ENCODE measurements at regions not wholly inside any gene's neighbourhood (a gene's known extent, or its start where the extent isn't known, plus 50 kb on each side); places are given as distances from the start of the nearest gene placed in this dataset.

DNA sequence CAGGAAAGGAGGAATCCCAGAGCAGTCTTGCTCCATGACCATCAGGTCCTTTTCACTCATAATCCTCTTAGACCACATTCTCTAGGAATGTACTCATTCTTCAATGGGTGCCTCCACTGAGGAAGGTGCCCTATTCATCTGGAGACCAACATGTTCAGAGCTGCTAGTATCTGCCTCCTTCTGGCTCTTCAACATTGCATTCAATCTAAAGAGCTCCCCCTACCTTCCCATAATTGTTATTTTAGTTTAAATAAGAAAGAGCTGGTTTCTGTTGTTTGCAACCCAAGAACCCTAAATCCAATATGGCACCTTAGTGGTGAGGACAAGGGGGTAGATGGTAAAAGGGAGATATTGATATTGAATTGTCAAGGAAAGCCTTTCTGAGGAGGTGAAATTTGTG, 67.6 kb downstream of the SCN11A start:
- H3K27me3 Mint-ChIP-seq, result peaks cover 31% of the 10 kb centered on the region
- H3K4me3 Mint-ChIP-seq, result no peak overlapping the region
- no peaks in the 10 kb centered on the region for H3K4me1 Mint-ChIP-seq
- H3K27ac Mint-ChIP-seq (ENCODE audit: low read depth), result no peak overlapping the region
- DNase-seq (ENCODE audit: low spot score in 2 of 2) (no peak), ATAC-seq (replicated peaks; ENCODE audit: extremely low read depth, poor library complexity, severe bottlenecking) (no peak)
- no peaks in the 10 kb centered on the region for H3K9me3 Mint-ChIP-seq
- H3K36me3 Mint-ChIP-seq (ENCODE audit: insufficient read depth), result no peaks in the 10 kb centered on the region

DNA sequence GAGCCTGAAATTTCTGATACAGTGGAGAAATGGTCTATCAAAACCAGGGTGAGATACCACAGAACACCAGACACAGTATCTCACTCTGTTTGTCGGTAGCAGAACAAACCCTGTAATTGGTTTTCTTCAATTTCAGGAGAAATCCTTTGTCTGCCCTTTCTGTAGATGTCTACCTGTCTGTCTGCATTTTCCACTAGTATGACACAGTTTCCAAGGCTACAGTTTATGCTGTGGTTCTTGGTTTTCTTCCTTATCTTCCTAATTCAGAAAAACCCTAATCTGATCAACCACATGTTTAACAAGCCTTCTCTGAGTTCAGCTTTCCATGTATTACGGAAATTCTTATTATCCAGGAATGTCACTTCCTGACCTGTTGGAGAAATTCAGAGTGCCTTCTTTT, 70.8 kb downstream of the SCN11A start:
- DNase-seq (ENCODE audit: low spot score in 2 of 2) (no peak), ATAC-seq (replicated peaks; ENCODE audit: extremely low read depth, poor library complexity, severe bottlenecking) (no peak)
- H3K27ac Mint-ChIP-seq (ENCODE audit: low read depth), result no peak overlapping the region
- no peak overlapping the region for H3K4me3 Mint-ChIP-seq
- H3K4me1 Mint-ChIP-seq, result no peaks in the 10 kb centered on the region
- no peaks in the 10 kb centered on the region for H3K36me3 Mint-ChIP-seq (ENCODE audit: insufficient read depth)
- H3K9me3 Mint-ChIP-seq, result no peaks in the 10 kb centered on the region
- peaks cover 39% of the 10 kb centered on the region for H3K27me3 Mint-ChIP-seq

DNA sequence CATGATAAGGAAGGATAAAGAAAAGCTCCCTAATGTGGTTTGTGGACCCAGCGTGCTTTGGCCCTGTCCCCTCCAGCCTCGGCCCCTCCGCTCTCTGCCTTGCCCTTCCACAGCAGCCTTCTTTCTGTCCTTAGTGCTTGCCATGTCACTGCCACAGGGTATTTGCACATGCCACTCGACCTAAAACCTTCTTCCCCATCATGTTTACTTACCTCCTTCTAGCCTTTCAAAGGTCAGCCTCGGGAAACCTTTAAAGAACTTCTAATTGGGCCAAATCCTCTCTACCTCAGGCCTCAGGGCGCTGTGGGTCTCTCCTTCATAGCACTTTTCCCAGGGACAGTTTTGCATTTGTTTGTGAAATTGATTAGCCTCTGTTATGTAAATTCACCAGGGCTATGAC, 73.0 kb downstream of the SCN11A start:
- Mint-ChIP-seq H3K4me3 (no peak overlapping the region), H3K27me3 (peaks cover 31% of the 10 kb centered on the region), H3K4me1 (no peaks in the 10 kb centered on the region), H3K36me3 (ENCODE audit: insufficient read depth) (no peaks in the 10 kb centered on the region), H3K27ac (ENCODE audit: low read depth) (no peak overlapping the region), H3K9me3 (no peaks in the 10 kb centered on the region)
- DNase-seq (ENCODE audit: low spot score in 2 of 2) (no peak), ATAC-seq (replicated peaks; ENCODE audit: extremely low read depth, poor library complexity, severe bottlenecking) (no peak)

DNA sequence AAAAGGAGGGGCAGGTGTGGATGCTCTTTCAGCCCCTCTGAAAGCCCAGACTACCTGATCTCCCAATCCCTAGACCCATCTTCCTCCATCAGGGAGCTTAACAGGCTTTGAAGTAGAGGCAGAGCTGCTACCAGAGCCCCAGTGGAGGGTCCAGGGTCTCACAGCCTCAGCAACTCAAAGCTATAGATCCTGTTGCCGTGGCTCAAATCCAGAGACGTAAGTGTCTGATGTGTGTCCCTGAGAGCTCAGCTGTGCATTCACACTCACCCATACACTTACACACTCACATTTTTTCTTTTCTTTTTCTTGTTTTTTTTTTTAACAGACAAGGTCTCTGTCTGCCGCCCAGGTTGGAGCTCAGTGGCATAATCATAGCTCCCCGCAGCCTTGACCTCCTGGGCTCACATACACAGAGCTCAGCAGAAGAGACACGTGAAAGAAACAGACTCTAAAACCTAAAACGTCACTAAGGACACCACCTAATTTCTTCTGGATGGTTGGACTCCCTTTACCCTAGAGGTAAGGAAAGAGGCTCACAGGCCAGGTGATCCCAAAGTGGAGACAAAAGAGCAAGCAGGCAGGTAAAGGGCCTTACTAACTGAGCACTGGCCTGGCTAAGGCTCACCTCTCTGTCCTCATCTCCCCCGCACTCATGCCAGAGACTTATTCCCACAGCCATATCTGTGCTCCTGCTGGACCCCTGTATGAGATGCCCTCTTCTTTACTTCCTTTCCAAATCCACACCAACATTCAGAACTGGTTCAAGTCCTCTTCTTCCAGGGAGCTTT, 80.7 kb downstream of the SCN11A start:
- ATAC-seq (replicated peaks; ENCODE audit: extremely low read depth, poor library complexity, severe bottlenecking), result no peak
- no peaks in the 10 kb centered on the region for H3K9me3 Mint-ChIP-seq
- no peak overlapping the region for H3K4me3 Mint-ChIP-seq
- H3K4me1 Mint-ChIP-seq, result no peaks in the 10 kb centered on the region
- H3K27ac Mint-ChIP-seq (ENCODE audit: low read depth), result no peak overlapping the region
- no peak for DNase-seq (ENCODE audit: low spot score in 2 of 2)
- peaks cover 23% of the 10 kb centered on the region for H3K27me3 Mint-ChIP-seq
- no peaks in the 10 kb centered on the region for H3K36me3 Mint-ChIP-seq (ENCODE audit: insufficient read depth)

DNA sequence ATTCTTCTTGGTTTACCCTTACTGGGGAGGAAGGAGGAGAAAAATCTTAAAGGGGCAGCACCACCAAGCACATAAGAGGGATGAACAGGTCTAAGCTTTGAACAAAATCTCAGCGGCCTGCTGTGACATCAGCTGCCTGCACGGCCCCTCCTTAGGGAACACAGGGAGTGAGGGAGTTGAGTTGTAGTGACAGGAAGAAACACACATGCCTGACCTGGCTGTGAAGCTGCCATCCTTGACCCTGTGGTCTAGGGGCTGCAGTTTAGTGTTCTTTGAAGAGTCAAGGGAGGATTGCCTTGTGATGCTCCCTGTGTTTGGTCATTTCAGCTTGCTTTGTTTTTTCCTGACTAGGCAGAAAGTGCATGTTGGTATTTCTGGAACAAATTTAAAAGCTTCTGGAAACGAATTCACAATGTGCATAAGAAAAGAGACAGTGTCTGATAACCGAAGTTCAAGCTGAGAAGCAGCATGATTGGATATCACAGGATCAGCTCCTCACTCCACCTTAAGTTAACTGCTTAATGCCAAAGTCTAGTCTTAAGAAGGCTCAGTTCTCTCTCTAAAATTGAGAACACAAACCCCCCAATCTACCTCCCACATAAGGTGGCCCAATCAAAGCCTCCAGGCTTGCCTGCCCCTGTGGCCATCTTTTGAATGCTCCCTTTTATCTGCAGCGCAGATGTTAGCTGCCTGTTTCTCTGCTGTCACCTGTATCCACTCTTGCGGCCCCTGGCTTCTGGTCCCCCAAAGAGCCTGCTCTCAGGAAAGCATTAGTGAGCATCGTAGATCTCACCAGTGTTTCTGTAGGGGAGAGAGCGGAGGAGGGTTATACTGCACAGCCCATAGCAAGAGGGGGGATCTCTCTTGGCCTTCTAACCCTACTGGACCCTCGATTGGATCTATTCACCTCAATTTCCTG, 82.2 kb downstream of the SCN11A start:
- no peak for ATAC-seq (replicated peaks; ENCODE audit: extremely low read depth, poor library complexity, severe bottlenecking)
- no peaks in the 10 kb centered on the region for H3K9me3 Mint-ChIP-seq
- peaks cover 23% of the 10 kb centered on the region for H3K27me3 Mint-ChIP-seq
- no peak for DNase-seq (ENCODE audit: low spot score in 2 of 2)
- H3K36me3 Mint-ChIP-seq (ENCODE audit: insufficient read depth), result no peaks in the 10 kb centered on the region
- H3K4me1 Mint-ChIP-seq, result no peaks in the 10 kb centered on the region
- H3K4me3 Mint-ChIP-seq, result no peak overlapping the region
- H3K27ac Mint-ChIP-seq (ENCODE audit: low read depth), result no peak overlapping the region

DNA sequence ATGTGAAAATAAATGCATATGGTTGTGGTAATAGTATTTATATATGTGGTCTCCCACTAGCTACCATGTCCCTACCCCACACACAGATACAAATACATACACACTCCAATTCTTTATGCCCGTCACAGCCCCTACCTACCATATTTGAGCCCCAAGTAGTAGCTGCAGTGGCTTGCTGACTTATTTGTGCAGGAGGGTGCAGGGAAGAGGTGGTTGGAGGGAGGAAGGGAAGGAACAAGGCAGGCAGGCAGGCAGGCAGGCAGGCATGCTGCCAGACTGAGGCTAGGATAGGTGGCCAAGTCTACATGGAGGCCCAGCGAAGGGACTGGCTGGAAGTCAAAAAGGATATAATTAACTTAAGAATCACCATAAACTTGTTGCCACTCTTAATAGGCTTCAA, 82.9 kb downstream of the SCN11A start:
- H3K27ac Mint-ChIP-seq (ENCODE audit: low read depth), result no peak overlapping the region
- DNase-seq (ENCODE audit: low spot score in 2 of 2), result no peak
- H3K4me3 Mint-ChIP-seq, result no peak overlapping the region
- H3K4me1 Mint-ChIP-seq, result no peaks in the 10 kb centered on the region
- no peak for ATAC-seq (replicated peaks; ENCODE audit: extremely low read depth, poor library complexity, severe bottlenecking)
- H3K9me3 Mint-ChIP-seq, result no peaks in the 10 kb centered on the region
- peaks cover 23% of the 10 kb centered on the region for H3K27me3 Mint-ChIP-seq
- H3K36me3 Mint-ChIP-seq (ENCODE audit: insufficient read depth), result no peaks in the 10 kb centered on the region

DNA sequence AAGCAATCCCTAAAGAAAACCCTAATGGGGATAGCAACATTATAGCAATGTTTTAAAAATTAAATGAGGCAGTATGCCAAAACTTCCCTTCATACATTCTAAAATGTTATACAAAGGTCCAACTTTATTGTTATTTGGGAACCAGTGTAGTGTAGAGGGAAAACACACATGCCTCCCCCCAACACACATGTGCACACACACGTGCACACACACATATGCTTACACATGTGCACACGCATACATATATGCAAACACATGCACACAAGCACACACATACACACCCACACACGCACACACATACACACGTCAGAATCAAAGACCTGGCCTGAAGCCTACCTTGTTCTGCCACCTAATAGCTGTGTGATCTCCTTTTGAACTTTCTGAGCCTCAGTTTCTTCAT, 83.3 kb downstream of the SCN11A start:
- Mint-ChIP-seq H3K4me1 (no peaks in the 10 kb centered on the region), H3K4me3 (no peak overlapping the region), H3K27me3 (peaks cover 23% of the 10 kb centered on the region), H3K27ac (ENCODE audit: low read depth) (no peak overlapping the region), H3K9me3 (no peaks in the 10 kb centered on the region), H3K36me3 (ENCODE audit: insufficient read depth) (no peaks in the 10 kb centered on the region)
- ATAC-seq (replicated peaks; ENCODE audit: extremely low read depth, poor library complexity, severe bottlenecking) (no peak), DNase-seq (ENCODE audit: low spot score in 2 of 2) (no peak)

DNA sequence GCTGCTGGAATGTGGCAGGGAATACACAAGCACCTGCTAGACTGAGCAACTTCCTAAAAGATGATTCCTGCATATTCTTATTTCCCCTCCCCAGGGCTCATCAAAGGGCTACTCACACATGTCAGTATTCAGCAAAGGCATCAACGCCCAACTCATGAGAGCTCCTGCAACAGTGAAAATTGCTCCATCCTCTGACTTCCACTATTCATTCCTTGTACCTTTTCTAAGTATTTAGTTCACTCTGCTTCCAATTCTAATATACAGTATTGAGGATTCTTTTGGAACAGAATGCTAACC, 84.1 kb downstream of the SCN11A start:
- Mint-ChIP-seq H3K36me3 (ENCODE audit: insufficient read depth) (no peaks in the 10 kb centered on the region), H3K9me3 (no peaks in the 10 kb centered on the region), H3K27ac (ENCODE audit: low read depth) (no peak overlapping the region), H3K27me3 (peaks cover 21% of the 10 kb centered on the region), H3K4me3 (no peak overlapping the region), H3K4me1 (no peaks in the 10 kb centered on the region)
- DNase-seq (ENCODE audit: low spot score in 2 of 2), result no peak
- no peak for ATAC-seq (replicated peaks; ENCODE audit: extremely low read depth, poor library complexity, severe bottlenecking)

DNA sequence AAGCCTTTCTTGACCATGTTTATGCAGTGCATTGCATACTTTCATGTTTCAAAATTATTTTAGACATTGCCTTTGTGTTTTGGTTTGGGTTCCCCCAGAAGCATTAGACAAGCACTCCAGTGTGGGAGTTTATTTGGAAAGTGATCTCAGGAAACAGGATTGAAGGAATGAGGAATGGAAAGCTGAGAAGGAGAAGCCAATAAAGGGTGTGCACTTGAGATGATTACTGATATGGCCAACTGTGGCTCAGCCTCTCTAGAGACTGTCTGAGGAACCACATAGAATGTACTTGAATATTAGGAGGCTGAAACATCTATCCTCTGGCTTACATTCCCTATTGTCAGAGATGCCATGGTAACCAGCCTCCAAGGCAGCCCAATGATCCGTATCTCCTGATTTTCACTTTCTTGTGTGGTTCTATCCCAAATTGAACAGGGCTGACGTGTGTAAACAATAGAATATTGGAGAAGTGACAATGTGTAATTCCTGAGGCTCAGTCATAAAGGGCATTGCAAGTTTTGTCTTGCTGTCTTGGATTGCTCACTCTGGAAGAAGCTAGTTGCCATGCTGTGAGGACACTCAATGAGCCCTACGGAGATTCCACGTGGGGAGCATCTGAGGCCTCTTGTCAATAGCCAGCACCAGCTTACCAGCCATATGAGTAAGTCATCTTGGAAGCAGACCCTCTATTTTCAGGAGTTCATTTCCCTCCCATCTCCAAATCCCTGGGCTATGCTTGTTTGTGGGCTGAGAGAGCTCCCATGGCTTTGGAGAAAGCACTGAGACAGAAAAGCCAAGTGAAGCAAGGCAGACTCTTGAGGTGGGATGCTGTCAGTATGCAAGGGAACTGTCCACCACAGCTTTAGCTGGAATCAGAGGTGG, 84.7 kb downstream of the SCN11A start:
- Mint-ChIP-seq H3K27ac (ENCODE audit: low read depth) (no peak overlapping the region), H3K36me3 (ENCODE audit: insufficient read depth) (no peaks in the 10 kb centered on the region), H3K9me3 (no peaks in the 10 kb centered on the region), H3K27me3 (peaks cover 15% of the 10 kb centered on the region), H3K4me1 (no peaks in the 10 kb centered on the region), H3K4me3 (no peak overlapping the region)
- ATAC-seq (replicated peaks; ENCODE audit: extremely low read depth, poor library complexity, severe bottlenecking) (no peak), DNase-seq (ENCODE audit: low spot score in 2 of 2) (no peak)

DNA sequence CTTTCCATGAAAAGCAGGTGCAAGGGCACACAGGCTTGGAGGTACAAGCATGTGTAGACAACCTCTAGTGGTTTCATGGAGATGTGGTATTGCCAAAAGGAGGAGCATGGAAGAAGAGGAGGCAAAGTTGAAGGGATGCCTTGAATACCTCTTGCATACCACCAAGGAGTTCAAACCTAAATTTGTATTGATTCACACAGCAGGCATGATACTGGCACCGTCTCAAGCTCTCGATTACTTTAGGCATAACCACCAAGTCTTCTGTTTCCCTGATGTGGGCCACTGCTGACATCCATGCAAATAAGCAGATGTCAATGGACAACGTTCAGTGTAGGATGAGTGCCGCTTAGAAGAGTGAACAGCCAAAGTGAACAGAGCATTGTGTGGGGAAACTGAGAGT, 87.1 kb downstream of the SCN11A start:
- ATAC-seq (replicated peaks; ENCODE audit: extremely low read depth, poor library complexity, severe bottlenecking), result no peak
- no peaks in the 10 kb centered on the region for H3K4me1 Mint-ChIP-seq
- no peak overlapping the region for H3K4me3 Mint-ChIP-seq

DNA sequence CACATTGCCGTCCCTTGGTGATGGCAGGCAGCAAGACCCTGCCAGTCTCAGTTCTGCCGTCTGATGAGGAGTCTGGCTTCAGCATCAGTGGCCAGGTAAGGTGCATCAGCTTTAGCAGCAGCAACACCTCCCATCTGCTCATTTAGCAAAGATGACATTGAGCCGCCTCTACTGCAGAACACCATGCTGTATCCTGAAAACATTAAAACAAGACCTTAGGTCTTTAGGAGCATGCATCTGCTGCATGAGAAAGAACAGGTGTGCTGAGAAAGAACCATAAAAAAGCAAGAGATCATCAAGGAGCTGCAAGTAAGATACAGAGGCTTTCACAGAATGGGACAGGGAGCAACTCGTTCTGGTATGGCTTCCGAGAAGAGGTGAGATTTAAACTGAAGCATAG, 87.5 kb downstream of the SCN11A start:
- H3K27ac Mint-ChIP-seq (ENCODE audit: low read depth), result no peak overlapping the region
- no peaks in the 10 kb centered on the region for H3K9me3 Mint-ChIP-seq
- H3K27me3 Mint-ChIP-seq, result no peaks in the 10 kb centered on the region
- no peaks in the 10 kb centered on the region for H3K4me1 Mint-ChIP-seq
- no peak for ATAC-seq (replicated peaks; ENCODE audit: extremely low read depth, poor library complexity, severe bottlenecking)
- H3K36me3 Mint-ChIP-seq (ENCODE audit: insufficient read depth), result no peaks in the 10 kb centered on the region
- no peak overlapping the region for H3K4me3 Mint-ChIP-seq
- no peak for DNase-seq (ENCODE audit: low spot score in 2 of 2)

More for the DNA sequence above, 87.1 kb downstream of the SCN11A start:
- Mint-ChIP-seq H3K9me3 (no peaks in the 10 kb centered on the region), H3K27me3 (no peaks in the 10 kb centered on the region), H3K36me3 (ENCODE audit: insufficient read depth) (no peaks in the 10 kb centered on the region), H3K27ac (ENCODE audit: low read depth) (no peak overlapping the region)
- DNase-seq (ENCODE audit: low spot score in 2 of 2), result no peak

DNA sequence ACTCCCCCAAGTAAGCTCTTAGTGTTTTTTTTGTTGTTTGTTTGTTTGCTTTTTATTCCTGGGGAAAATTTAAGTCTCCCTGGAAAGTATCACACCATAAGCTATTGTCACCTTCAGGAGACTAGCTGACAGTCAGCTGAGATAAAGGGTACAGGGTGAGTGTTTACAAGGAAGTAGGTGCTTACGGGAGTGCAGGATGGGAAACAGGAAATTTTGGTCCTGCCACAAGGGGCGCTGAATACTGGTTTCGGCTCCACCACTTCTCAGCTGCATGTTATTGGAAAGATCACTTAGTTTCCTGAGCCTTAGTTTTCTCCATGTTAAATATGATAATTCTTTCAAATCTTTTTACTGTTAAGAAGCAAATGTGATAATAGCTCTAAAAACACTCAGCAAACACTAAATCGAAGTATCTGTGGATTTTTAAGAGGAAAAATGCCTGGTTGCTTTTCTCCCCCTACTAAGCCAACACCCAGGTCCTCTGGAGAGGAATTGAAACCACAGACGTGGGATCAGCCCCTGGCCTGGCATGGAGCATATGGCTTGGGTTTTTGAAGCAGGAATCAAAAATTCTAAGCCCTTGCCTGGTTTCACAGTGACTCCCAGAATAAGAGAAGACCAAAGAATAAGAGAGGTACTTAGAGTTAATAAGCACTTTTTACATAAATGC, 90.7 kb downstream of the SCN11A start:
- no peaks in the 10 kb centered on the region for H3K27me3 Mint-ChIP-seq
- no peak for ATAC-seq (replicated peaks; ENCODE audit: extremely low read depth, poor library complexity, severe bottlenecking)
- no peak overlapping the region for H3K4me3 Mint-ChIP-seq
- no peaks in the 10 kb centered on the region for H3K4me1 Mint-ChIP-seq
- H3K27ac Mint-ChIP-seq (ENCODE audit: low read depth), result no peak overlapping the region
- no peak for DNase-seq (ENCODE audit: low spot score in 2 of 2)
- no peaks in the 10 kb centered on the region for H3K9me3 Mint-ChIP-seq
- no peaks in the 10 kb centered on the region for H3K36me3 Mint-ChIP-seq (ENCODE audit: insufficient read depth)
